Natural killer cell treated with Interleukin-12 subunit alpha and Interleukin-12 subunit beta and Interleukin-15 and Interleukin-18, amount 100 ng/mL, for 72 hours (primary cell): ENCODE measurements at regions not wholly inside any gene's neighbourhood (a gene's known extent, or its start where the extent isn't known, plus 50 kb on each side); places are given as distances from the start of the nearest gene placed in this dataset.
A peak's percentile ranks its signal among the peaks of the same experiment; 100 is the strongest.

ENCODE experiments used
- ATAC-seq, 2 donors: fragments of 150-1000 bp; cut with Tn5 transposase in 1 of 2; sonication (Bioruptor Pico), chemical (Tn5 transposase) in 1 of 2; 2 replicates each; pipeline ENCODE4 v1.10.0; 2021
- DNase-seq: peaks from one replicate; pipeline ENCODE4 v3.0.0; 2022; ENCODE audit warnings: low spot score
- H3K27ac Mint-ChIP-seq, 2 donors: 1 replicate in 1 of 2; 2 replicates in 1 of 2; pipeline ENCODE4 v1.8.0; 2022; ENCODE audit warnings: mixed read lengths in 2 of 2, mild to moderate bottlenecking in 1 of 2, moderate library complexity in 1 of 2
- H3K27me3 Mint-ChIP-seq, 2 donors: 1 replicate in 1 of 2; 2 replicates in 1 of 2; pipeline ENCODE4 v1.8.0; 2022; ENCODE audit warnings: mixed read lengths in 2 of 2
- H3K36me3 Mint-ChIP-seq: one replicate; pipeline ENCODE4 v1.8.0; 2022; ENCODE audit warnings: mixed read lengths
- H3K4me1 Mint-ChIP-seq, 2 donors: 1 replicate in 1 of 2; 2 replicates in 1 of 2; pipeline ENCODE4 v1.8.0; 2022; ENCODE audit warnings: low read depth in 2 of 2, mixed read lengths in 2 of 2, mild to moderate bottlenecking in 1 of 2
- H3K4me3 Mint-ChIP-seq: one replicate; pipeline ENCODE4 v1.8.0; 2022; ENCODE audit warnings: mixed read lengths
- H3K9me3 Mint-ChIP-seq: 2 replicates; pipeline ENCODE4 v1.8.0; 2022; ENCODE audit warnings: mixed read lengths

DNA sequence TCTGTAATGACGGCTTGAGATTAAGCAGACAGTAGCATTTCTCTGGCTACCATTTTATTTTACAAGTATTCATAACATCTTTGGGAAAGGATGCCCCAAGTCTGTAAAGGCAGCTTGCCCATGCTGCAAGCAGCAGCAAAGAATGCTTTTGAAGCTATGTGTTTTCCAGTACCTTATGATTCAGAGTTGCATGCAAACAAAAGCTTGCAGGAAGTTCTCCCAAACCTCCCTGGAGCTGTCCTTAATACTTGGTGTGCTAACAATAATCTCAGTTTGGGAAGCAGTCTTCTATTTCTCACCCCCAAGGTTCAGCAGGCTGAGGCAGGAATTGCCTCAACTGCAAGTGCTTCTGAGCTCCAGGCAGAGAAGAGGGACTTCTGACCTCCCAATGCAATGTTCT lies 60.8 kb downstream of the CCNA1 start:
- no peak for DNase-seq
- Mint-ChIP-seq H3K36me3 (no peaks in the 10 kb centered on the region), H3K27ac (no peak overlapping the region), H3K27me3 (no peaks in the 10 kb centered on the region), H3K4me1 (no peaks in the 10 kb centered on the region), H3K9me3 (peaks cover 3% of the 10 kb centered on the region), H3K4me3 (no peak overlapping the region)
- no peak for ATAC-seq

DNA sequence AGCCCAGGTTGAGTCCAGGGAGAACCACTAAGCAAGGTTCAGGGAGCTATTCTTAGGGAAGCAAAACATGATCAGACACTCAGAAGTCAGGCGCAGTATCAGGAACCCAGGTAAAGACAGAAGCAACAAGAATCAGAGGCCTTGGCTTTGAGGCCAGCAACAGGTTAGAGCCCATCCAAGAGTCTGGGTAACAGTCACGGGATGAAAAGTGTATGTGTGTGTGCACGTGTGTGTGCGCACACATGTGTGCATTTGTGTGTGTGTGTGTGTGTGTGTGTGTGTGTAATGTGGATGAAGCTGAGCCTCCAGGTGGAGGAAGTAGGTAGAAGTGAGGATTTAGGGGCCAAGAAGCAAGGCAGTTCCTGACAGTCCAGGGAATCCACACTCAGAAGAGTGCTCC lies 63.1 kb downstream of the CCNA1 start:
- no peak for ATAC-seq
- no peaks in the 10 kb centered on the region for H3K27me3 Mint-ChIP-seq
- no peak overlapping the region for H3K4me3 Mint-ChIP-seq
- DNase-seq: no peak
- no peaks in the 10 kb centered on the region for H3K36me3 Mint-ChIP-seq
- H3K27ac Mint-ChIP-seq: no peak overlapping the region
- peaks cover 1% of the 10 kb centered on the region for H3K9me3 Mint-ChIP-seq
- H3K4me1 Mint-ChIP-seq: no peaks in the 10 kb centered on the region

DNA sequence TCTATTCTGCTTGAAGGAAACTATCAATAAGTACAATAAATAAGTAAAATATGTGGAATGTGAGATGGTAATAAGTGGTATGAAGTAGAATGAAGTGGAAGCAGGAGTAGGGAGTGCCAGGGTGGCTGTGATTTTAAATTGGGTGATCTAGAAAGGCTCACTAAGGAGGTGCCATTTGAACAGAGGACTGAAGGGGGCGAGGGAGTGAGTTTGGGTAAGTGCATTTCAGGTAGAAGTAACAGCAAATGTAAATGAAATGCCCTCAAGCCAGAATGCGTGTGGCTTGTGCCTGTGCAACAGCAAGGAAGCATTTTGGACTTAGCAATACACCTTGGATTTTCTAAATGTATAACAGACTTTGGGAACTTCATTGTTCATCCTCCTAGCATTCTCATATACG lies 77.1 kb downstream of the CCNA1 start:
- Mint-ChIP-seq H3K9me3 (peaks cover 11% of the 10 kb centered on the region), H3K4me3 (no peak overlapping the region), H3K27me3 (no peaks in the 10 kb centered on the region), H3K27ac (no peak overlapping the region), H3K4me1 (no peaks in the 10 kb centered on the region), H3K36me3 (peaks cover 7% of the 10 kb centered on the region)
- ATAC-seq: no peak
- DNase-seq: no peak

DNA sequence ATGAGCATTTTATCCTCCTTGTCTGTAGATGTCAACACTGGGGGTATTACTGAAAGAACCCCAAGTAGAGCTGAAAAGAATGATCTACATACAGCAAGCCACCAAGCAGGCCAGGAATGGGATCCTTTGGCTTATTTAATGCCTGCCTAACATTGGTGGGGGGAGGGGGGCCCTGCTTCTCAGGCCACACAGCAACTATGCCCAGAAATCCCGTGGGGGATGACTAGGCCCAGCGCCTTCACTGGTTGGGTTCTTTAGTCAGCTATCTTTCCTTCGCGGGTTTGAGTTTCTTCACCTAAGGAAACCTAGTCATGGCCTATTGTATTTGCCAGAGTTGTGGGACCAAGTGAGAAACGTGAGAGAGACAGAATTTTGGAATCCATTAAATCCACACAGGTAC lies 80.5 kb downstream of the CCNA1 start:
- no peak overlapping the region for H3K27ac Mint-ChIP-seq
- no peaks in the 10 kb centered on the region for H3K36me3 Mint-ChIP-seq
- DNase-seq: no peak

DNA sequence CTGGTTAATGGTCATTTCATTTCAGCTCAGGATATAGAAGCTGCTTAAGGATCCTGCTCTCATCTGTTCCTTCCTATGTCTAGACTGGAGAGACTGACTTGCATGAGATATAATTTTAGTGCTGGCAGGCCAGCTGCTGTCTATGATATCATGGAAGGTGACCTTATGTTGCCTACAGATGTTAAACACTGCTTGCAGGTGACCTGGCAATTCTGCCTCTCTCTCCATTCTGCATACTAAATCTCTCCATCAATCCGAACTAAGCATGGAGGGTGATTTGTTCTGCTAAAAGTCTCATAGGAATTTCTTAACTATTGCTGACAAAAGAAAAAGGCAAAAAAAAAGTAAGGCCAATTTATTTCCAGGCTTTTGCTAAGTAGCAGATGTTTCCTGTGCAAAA lies 81.0 kb downstream of the CCNA1 start:
- ATAC-seq: no peak
- no peaks in the 10 kb centered on the region for H3K36me3 Mint-ChIP-seq
- H3K4me1 Mint-ChIP-seq: no peaks in the 10 kb centered on the region
- H3K27me3 Mint-ChIP-seq: no peaks in the 10 kb centered on the region
- DNase-seq: no peak
- H3K27ac Mint-ChIP-seq: no peak overlapping the region
- peaks cover 8% of the 10 kb centered on the region for H3K9me3 Mint-ChIP-seq
- H3K4me3 Mint-ChIP-seq: no peak overlapping the region

More for the DNA sequence above, 80.5 kb downstream of the CCNA1 start:
- ATAC-seq: no peak
- Mint-ChIP-seq H3K9me3 (peaks cover 8% of the 10 kb centered on the region), H3K27me3 (no peaks in the 10 kb centered on the region), H3K4me3 (no peak overlapping the region), H3K4me1 (no peaks in the 10 kb centered on the region)

DNA sequence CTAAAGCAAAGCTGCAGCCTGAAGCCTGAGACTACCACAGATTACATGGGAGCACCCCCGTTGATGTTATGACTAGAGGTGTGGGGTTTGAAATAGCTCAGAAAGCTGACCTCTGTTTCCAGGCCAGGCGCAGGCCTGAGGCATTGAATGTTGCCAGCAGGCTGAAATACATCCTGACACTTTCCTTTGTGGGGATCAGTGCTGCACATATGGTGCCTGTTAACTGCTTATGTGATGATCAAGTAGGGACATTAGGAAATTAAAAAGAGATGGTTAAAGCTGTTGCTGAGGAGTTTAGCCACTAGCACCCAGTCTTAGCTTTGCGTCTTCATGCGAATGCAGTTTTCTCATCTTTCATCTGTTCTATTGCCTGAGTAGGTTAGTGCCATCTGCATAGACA lies 83.2 kb downstream of the CCNA1 start:
- Mint-ChIP-seq H3K27me3 (no peaks in the 10 kb centered on the region), H3K4me3 (no peak overlapping the region), H3K27ac (no peak overlapping the region), H3K36me3 (no peaks in the 10 kb centered on the region), H3K9me3 (peaks cover 8% of the 10 kb centered on the region), H3K4me1 (no peaks in the 10 kb centered on the region)
- ATAC-seq (no peak), DNase-seq (no peak)

DNA sequence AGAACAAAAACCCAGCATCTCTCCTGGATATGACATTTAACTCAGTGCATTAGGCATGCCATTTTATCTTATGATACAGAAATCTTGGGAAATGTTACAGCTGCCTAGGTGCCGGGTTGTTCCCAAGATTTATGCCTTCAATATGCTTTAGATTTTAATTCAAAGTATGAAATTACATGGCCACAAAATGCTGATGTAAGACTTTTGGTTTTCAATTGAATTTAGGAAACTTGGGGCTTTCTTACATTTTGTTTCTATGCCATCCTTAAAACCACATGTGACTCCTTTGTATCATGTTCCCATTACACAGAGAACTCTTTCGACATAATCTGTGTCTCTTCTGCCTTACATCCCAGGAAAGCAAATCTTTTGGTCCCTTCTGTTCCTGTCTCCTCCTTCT lies 83.9 kb downstream of the CCNA1 start:
- H3K36me3 Mint-ChIP-seq: no peaks in the 10 kb centered on the region
- H3K27ac Mint-ChIP-seq: no peak overlapping the region
- H3K4me1 Mint-ChIP-seq: no peaks in the 10 kb centered on the region
- ATAC-seq (no peak), DNase-seq (no peak)
- peaks cover 4% of the 10 kb centered on the region for H3K9me3 Mint-ChIP-seq
- no peak overlapping the region for H3K4me3 Mint-ChIP-seq
- H3K27me3 Mint-ChIP-seq: no peaks in the 10 kb centered on the region

DNA sequence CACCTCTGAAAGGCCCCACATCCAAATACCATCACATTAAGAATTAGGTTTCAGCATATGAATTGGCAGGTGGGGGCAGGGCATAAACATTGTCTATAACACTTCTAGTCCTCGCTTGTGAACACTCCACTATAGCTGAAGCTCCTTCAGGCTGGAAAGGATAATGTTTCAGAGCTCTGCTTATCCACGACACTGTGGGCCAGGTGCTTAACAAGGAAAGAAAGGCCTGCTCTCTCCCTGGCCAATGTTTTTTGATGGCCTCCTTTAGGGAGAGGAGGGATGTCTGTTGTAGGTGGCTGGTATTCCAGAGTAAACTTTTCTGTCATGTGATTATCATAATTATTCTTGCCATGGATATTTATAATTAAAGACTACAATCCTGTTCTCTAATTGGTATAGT lies 86.4 kb downstream of the CCNA1 start:
- no peaks in the 10 kb centered on the region for H3K4me1 Mint-ChIP-seq
- H3K36me3 Mint-ChIP-seq: no peaks in the 10 kb centered on the region
- H3K27me3 Mint-ChIP-seq: no peaks in the 10 kb centered on the region
- H3K4me3 Mint-ChIP-seq: no peak overlapping the region
- H3K27ac Mint-ChIP-seq: no peak overlapping the region
- ATAC-seq (no peak), DNase-seq (no peak)
- peaks cover 4% of the 10 kb centered on the region for H3K9me3 Mint-ChIP-seq

DNA sequence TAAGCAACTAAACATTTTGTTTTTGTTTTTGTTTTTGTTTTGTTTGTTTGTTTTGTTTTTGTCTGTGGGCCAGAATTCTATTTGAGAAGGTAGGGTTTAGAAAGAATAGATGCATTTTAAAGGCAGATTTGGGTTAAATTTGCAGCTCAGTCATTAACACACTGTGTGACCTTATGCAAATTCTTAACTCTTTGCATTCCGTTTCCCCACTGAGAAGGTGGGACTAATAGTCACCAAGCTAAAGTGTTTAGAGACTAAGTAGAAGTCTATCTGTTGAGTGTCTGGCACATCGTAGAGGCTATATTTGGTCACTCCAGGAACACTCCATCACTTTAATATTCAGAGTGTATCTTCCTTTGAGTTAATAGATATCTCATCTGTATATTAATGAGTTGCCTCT lies 87.1 kb downstream of the CCNA1 start:
- DNase-seq (no peak), ATAC-seq (no peak)
- Mint-ChIP-seq H3K9me3 (peaks cover 4% of the 10 kb centered on the region), H3K4me3 (no peak overlapping the region), H3K27ac (no peak overlapping the region), H3K4me1 (no peaks in the 10 kb centered on the region), H3K27me3 (no peaks in the 10 kb centered on the region), H3K36me3 (no peaks in the 10 kb centered on the region)

DNA sequence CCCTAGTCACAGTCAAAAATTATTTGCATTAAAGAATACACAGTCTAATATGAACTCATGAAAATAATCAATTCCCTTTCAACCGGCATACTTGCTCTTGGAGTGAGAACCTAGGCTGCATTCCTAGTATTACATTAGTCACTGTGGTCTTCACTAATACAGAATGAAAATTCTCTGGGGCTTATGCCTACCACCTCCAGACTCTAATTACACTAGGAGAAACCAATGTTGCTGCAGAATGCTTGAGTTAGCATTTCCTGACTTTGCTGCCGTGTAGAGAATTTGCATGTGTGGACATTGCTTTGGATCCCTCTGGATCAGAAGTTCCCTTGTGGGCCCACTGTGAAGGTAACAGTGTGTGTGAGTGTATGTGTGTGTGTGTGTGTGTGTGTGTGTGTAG lies 87.8 kb downstream of the CCNA1 start:
- Mint-ChIP-seq H3K36me3 (no peaks in the 10 kb centered on the region), H3K27ac (no peak overlapping the region), H3K27me3 (no peaks in the 10 kb centered on the region), H3K4me3 (no peak overlapping the region), H3K9me3 (peaks cover 6% of the 10 kb centered on the region), H3K4me1 (no peaks in the 10 kb centered on the region)
- ATAC-seq (no peak), DNase-seq (no peak)

DNA sequence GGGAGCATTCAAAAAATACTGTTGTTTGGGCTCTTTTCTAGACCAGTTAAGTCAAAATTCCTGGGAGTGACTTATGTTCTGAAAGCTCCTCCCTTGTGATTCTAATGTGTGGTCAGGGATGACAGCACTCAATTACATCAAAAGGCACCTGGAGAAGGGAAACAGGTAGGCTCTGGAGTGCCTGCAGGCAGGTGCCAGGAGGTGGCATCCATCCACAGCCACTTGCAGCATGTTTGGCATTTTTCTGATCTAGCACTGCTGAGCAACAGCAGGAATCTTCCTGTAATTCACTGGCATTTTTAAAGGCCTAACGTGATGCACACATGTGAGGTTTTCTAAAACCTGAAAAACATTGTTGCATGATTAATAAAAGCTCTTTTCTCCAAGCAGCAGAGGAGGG lies 94.6 kb downstream of the CCNA1 start:
- peaks cover 7% of the 10 kb centered on the region for H3K9me3 Mint-ChIP-seq
- H3K36me3 Mint-ChIP-seq: no peaks in the 10 kb centered on the region
- ATAC-seq: no peak
- H3K27ac Mint-ChIP-seq: no peak overlapping the region
- DNase-seq: no peak
- H3K4me1 Mint-ChIP-seq: no peaks in the 10 kb centered on the region
- H3K4me3 Mint-ChIP-seq: no peak overlapping the region
- H3K27me3 Mint-ChIP-seq: no peaks in the 10 kb centered on the region

DNA sequence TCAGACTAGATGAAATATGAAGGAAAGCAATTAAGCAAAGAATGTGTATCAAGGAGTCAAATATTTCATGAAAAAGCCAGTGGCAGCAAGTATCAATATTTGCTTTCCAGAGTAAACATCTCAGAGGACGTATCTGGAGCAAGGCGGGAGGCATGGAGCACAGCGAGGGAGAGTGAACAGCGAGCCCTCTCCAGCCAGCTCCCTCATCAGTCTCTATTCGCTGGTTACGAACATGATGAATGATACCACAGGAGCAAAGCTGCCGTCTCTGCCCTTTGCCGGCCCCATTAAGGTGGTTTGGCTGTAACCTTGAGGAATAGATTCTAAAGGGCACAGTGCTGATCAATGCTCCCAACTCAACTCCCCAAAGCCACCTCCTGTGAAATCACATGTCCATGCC lies 95.8 kb downstream of the CCNA1 start:
- DNase-seq (no peak), ATAC-seq (no peak)
- Mint-ChIP-seq H3K27me3 (no peaks in the 10 kb centered on the region), H3K27ac (no peak overlapping the region), H3K36me3 (no peaks in the 10 kb centered on the region), H3K4me1 (no peaks in the 10 kb centered on the region), H3K9me3 (peaks cover 7% of the 10 kb centered on the region), H3K4me3 (no peak overlapping the region)

DNA sequence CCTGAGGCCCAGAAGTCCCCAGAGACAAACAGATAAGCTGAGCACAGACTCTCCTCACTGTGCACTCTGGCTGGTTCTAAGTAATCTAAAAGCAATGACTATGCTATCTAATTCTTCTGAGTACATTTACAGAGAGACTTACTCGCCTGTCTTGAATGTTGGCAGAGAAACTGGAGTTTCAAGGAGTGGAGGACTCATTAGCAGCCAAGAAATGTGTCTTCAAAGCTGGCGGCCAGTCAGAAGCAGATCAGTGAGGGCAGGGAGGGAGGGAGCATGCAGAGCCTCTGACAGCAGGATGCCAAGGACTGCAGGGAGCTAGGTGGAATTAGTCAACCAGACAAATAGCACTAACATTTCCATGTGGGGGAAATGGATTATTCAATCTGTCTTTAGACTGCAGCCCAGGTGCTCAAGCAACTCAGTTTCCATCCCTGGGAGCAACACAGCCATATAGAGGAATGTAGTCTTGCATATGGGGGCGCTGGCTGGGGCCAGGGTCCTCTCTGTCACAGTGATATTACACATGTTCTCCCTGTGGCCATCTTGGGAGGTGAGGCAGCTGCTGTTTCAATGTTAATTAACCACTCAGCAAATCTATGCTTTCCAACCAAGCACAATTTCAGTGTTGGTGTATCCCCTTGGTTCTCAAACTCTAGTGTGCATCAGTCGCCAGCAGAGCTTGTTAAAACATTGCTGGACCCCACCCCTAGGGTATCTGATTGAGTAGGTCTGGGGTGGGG lies 97.9 kb downstream of the CCNA1 start:
- ATAC-seq: no peak
- H3K4me1 Mint-ChIP-seq: no peaks in the 10 kb centered on the region

DNA sequence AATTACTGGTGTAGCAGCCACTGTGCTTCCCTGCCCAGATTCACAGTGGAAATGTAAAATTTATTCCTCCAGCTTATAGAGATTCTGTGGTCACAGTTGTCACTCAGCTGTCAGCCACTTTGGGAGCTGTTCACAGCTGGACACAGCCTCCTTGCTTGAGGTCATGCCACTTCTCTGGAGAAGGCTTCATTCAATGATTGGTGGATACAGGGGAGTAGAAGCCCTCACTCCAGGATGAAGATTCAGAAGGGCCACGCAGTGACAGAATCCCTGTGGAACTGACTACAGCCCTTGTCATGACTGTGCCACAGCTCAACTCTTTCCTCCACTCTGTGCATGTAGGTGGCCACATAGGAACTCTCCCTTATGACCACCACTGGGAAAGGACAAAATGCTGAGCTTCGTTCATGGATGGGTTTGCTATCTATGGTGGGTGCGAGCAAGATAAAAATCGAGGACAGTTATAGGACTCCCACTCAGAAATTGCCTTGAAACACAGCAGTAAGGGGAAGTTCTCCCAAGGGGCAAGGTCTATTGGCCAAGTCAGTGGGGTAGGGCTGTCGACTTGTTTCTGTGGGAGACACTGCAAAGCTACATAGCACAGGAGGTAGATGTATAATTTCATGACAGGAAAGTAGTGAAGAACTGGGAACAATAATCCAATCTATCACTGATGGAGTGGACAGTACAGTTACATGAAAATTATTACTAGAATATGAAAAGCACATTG lies 98.7 kb downstream of the CCNA1 start:
- Mint-ChIP-seq H3K4me1 (no peaks in the 10 kb centered on the region), H3K36me3 (no peaks in the 10 kb centered on the region), H3K9me3 (peaks cover 7% of the 10 kb centered on the region), H3K4me3 (no peak overlapping the region), H3K27ac (no peak overlapping the region), H3K27me3 (no peaks in the 10 kb centered on the region)
- DNase-seq (no peak), ATAC-seq (peak in 1 of 2 donors; percentile 20)

More for the DNA sequence above, 97.9 kb downstream of the CCNA1 start:
- no peaks in the 10 kb centered on the region for H3K27me3 Mint-ChIP-seq
- no peaks in the 10 kb centered on the region for H3K36me3 Mint-ChIP-seq
- H3K4me3 Mint-ChIP-seq: no peak overlapping the region
- no peak for DNase-seq
- H3K9me3 Mint-ChIP-seq: peaks cover 7% of the 10 kb centered on the region
- H3K27ac Mint-ChIP-seq: no peak overlapping the region
